PC-9 (cell line): ENCODE measurements at regions not wholly inside any gene's neighbourhood (a gene's known extent, or its start where the extent isn't known, plus 50 kb on each side); places are given as distances from the start of the nearest gene placed in this dataset.

Source experiments
- BruUV-seq: library from RNA; stranded (reverse); fragments of 400-500 nt; replicated peaks from 2 replicates; lab custom pipeline; 2021; lab: Mats Ljungman, UMichigan
- CTCF ChIA-PET: fragments of 300-600 bp; sonication (Branson Sonifier 250); formaldehyde crosslinking; loops from one replicate; lab custom pipeline; 2022; ENCODE audit warnings: antibody characterized with exemption; lab: Charles Lee
- POLR2A ChIA-PET: fragments of 300-600 bp; sonication (Branson Sonifier 250); formaldehyde crosslinking; loops from one replicate; lab custom pipeline; 2022; ENCODE audit warnings: antibody characterized with exemption; ENCODE audit not compliant: unreplicated experiment; lab: Charles Lee
- DNase-seq, 2 experiments: peaks; one replicate each; pipeline versions ENCODE4 v3.0.0 to v3.0.0-alpha.2; 2015 to 2022; ENCODE audit warnings: mixed read lengths in 1 of 2
- H2AFZ ChIP-seq: fragments of 200-600 bp; sonication (generic); 2 replicates; pipeline ENCODE4 v1.8.1; 2017; ENCODE audit warnings: antibody characterized with exemption
- H3F3A ChIP-seq: fragments of 200-600 bp; sonication (generic); 2 replicates; pipeline ENCODE4 v1.8.1; 2017; ENCODE audit warnings: antibody characterized with exemption, mild to moderate bottlenecking, low read depth; ENCODE audit not compliant: insufficient read depth
- H3K27ac ChIP-seq: fragments of 200-600 bp; sonication (generic); 2 replicates; pipeline ENCODE4 v1.6.1; 2016; ENCODE audit warnings: mixed run types
- H3K27me3 ChIP-seq: fragments of 200-600 bp; sonication (generic); 2 replicates; pipeline ENCODE4 v1.6.1; 2016; ENCODE audit warnings: low read depth, mixed run types; ENCODE audit not compliant: insufficient read depth
- H3K36me3 ChIP-seq: fragments of 200-600 bp; sonication (generic); 2 replicates; pipeline ENCODE4 v1.6.1; 2016; ENCODE audit warnings: low read depth, mixed run types
- H3K4me1 ChIP-seq: fragments of 200-600 bp; sonication (generic); replicated peaks from 2 replicates; pipeline ENCODE4 v1.6.1; 2016; ENCODE audit warnings: mixed run types; ENCODE audit not compliant: insufficient read depth
- H3K4me2 ChIP-seq: fragments of 200-600 bp; sonication (generic); 2 replicates; pipeline ENCODE4 v1.6.1; 2017; ENCODE audit warnings: mixed run types
- H3K4me3 ChIP-seq: fragments of 200-600 bp; sonication (generic); 2 replicates; pipeline ENCODE4 v1.6.1; 2016; ENCODE audit warnings: mixed run types
- H3K79me2 ChIP-seq: fragments of 200-600 bp; sonication (generic); 2 replicates; pipeline ENCODE4 v1.6.1; 2017; ENCODE audit warnings: low read depth, mixed run types
- H3K9me2 ChIP-seq: fragments of 200-600 bp; sonication (generic); 2 replicates; pipeline ENCODE4 v1.8.1; 2017; ENCODE audit warnings: mild to moderate bottlenecking; ENCODE audit not compliant: insufficient read depth
- H3K9me3 ChIP-seq: fragments of 200-600 bp; sonication (generic); 2 replicates; pipeline ENCODE4 v1.8.1; 2016; ENCODE audit warnings: low read depth; ENCODE audit not compliant: insufficient read depth
- H4K20me1 ChIP-seq: fragments of 200-600 bp; sonication (generic); 2 replicates; pipeline ENCODE4 v1.8.1; 2017; ENCODE audit not compliant: insufficient read depth
- EZH2 ChIP-seq: fragments of 200-600 bp; sonication (generic); IDR thresholded peaks from 2 replicates; pipeline ENCODE4 v1.8.0; 2017; ENCODE audit warnings: antibody characterized with exemption, low read depth
- intact Hi-C: fragments of 100-400 bp; cut with micrococcal nuclease; formaldehyde crosslinking; loops from one replicate; pipeline ENCODE4 v1.10.0; 2022; ENCODE audit not compliant: unreplicated experiment
- TF ChIP-seq, protein P1 (sequence below): fragments of 200-600 bp; sonication (generic); conservative IDR thresholded peaks from 2 replicates; pipeline ENCODE4 v1.6.1; 2017; ENCODE audit warnings: mixed run types, antibody characterized with exemption, mild to moderate bottlenecking, moderate library complexity

DNA sequence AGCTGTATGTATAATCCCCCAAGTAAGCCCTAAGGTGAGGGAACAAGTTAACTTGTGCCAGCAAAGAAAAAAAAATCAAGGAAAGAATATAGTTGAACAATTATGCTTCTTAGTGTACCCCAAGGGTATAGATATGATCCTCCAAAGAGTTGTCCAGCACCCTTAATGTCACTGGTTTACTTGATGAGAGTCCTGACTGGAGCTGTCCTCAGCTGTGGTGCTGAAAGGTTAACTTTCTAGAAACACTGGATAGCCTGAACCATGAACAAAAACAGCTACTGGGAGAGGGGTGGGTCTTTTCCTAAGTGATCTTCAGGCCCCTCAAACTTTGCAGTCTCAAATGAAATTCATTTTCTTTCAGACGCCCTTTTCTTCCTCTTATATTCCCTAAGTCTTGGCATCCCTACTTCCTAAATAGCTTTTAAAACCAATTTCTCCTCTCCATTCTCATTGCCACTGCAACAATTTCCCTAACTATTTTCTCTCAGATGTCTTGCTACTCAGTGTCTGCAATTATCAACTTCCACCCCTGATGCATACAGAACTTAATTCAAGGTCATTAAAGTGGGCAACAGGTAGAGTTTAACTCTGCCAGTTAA is 83.5 kb upstream of the PROKR2 start:
- no peak for DNase-seq
- Histone ChIP-seq H3K4me2 (no peak overlapping the region), H3K9me3 (no peaks in the 10 kb centered on the region), H3K4me1 (no peaks in the 10 kb centered on the region), H3F3A (no peaks in the 10 kb centered on the region), H3K4me3 (no peak overlapping the region), H2AFZ (no peak overlapping the region), H3K27ac (no peak overlapping the region), H3K27me3 (peaks cover 5% of the 10 kb centered on the region), H3K36me3 (no peaks in the 10 kb centered on the region), H3K9me2 (no peaks in the 10 kb centered on the region), H4K20me1 (no peaks in the 10 kb centered on the region), H3K79me2 (no peaks in the 10 kb centered on the region)
- CTCF ChIA-PET: no interaction called here
- POLR2A ChIA-PET: no interaction called here
- TF ChIP-seq, protein P1, sequence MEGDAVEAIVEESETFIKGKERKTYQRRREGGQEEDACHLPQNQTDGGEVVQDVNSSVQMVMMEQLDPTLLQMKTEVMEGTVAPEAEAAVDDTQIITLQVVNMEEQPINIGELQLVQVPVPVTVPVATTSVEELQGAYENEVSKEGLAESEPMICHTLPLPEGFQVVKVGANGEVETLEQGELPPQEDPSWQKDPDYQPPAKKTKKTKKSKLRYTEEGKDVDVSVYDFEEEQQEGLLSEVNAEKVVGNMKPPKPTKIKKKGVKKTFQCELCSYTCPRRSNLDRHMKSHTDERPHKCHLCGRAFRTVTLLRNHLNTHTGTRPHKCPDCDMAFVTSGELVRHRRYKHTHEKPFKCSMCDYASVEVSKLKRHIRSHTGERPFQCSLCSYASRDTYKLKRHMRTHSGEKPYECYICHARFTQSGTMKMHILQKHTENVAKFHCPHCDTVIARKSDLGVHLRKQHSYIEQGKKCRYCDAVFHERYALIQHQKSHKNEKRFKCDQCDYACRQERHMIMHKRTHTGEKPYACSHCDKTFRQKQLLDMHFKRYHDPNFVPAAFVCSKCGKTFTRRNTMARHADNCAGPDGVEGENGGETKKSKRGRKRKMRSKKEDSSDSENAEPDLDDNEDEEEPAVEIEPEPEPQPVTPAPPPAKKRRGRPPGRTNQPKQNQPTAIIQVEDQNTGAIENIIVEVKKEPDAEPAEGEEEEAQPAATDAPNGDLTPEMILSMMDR: no peak
- no peak for TF ChIP-seq EZH2
- intact Hi-C loops: no loop called here
- BruUV-seq: no TSS peak

DNA sequence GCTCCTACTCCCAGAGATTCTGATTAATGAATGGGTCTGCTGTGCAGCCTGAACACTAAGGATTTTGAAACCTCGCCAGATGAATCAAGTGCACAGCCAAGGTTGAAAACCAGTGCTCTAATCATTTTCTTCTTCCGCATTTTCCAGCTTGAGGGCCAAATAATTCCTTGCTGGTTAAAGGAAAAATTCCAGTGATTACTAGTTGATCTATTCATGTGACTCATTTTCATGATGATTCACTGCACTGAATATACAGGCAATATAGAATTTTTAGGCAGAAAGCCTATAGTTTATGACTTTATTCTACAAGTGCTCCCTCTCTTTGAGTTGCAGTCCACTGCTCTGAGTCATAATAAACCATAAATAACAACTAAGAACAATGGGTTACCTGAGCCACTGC is 80.6 kb upstream of the PROKR2 start:
- peaks cover 9% of the 10 kb centered on the region for H3K27me3 ChIP-seq
- ChIA-PET CTCF (no interaction called here), POLR2A (no interaction called here)
- H3K9me3 ChIP-seq: no peaks in the 10 kb centered on the region
- H3K79me2 ChIP-seq: no peaks in the 10 kb centered on the region
- TF ChIP-seq EZH2: no peak
- TF ChIP-seq, protein P1: no peak
- H3K4me1 ChIP-seq: no peaks in the 10 kb centered on the region
- no peak overlapping the region for H2AFZ ChIP-seq
- no TSS peak for BruUV-seq
- H3K36me3 ChIP-seq: no peaks in the 10 kb centered on the region
- H4K20me1 ChIP-seq: no peaks in the 10 kb centered on the region
- no peak overlapping the region for H3K4me3 ChIP-seq
- no peaks in the 10 kb centered on the region for H3K9me2 ChIP-seq
- intact Hi-C loops: no loop called here
- no peak overlapping the region for H3K27ac ChIP-seq
- H3F3A ChIP-seq: no peaks in the 10 kb centered on the region
- H3K4me2 ChIP-seq: no peak overlapping the region
- peak in 1 of 2 experiments; percentile 48 for DNase-seq

DNA sequence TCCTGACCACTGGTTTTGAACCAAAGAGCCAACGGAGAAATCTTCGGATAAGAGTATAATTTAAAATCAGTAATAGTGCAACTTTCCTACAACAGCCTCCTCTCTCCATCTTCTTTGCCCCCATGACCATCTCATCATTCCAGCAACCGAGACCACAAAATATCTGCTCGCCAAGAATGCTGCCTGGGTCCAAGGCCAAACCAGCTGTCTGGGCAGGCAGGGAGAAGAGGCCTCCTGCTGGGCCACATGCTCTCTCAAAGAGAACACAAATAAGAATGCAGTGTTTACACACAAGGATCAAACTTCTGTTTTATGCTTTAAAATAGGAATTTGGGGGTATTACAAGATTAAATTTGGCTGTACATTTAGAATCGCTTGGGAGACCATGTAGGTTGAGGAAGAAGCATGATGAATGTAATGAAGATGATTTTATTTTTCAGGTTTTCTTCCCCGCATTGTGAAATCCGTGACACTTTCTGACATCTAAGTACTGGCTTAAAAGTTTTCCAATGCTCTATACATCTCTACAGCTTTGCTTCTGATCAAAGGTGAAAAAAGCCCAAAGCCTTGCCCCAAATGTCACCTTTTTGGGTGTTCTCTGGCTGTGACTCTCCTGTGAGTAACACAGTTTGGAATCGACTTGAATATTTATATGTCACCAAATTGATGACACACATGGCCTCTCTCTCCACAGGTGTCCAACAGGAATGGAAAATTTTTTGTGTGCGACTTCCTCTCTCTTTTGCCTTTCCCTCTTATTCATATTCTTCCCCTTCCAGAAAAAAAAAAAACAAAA is 79.4 kb upstream of the PROKR2 start:
- no peak for DNase-seq
- H4K20me1 ChIP-seq: no peaks in the 10 kb centered on the region
- POLR2A ChIA-PET: no interaction called here
- no peak overlapping the region for H3K4me2 ChIP-seq
- H3K9me2 ChIP-seq: no peaks in the 10 kb centered on the region
- no TSS peak for BruUV-seq
- TF ChIP-seq, protein P1: no peak
- no peak for TF ChIP-seq EZH2
- no peaks in the 10 kb centered on the region for H3K36me3 ChIP-seq
- no peaks in the 10 kb centered on the region for H3K9me3 ChIP-seq
- H3F3A ChIP-seq: no peaks in the 10 kb centered on the region
- CTCF ChIA-PET: no interaction called here
- H3K27ac ChIP-seq: no peak overlapping the region
- no peaks in the 10 kb centered on the region for H3K79me2 ChIP-seq
- H3K4me1 ChIP-seq: no peaks in the 10 kb centered on the region
- H3K4me3 ChIP-seq: no peak overlapping the region
- peaks cover 21% of the 10 kb centered on the region for H3K27me3 ChIP-seq
- H2AFZ ChIP-seq: no peak overlapping the region
- intact Hi-C loops: no loop called here
